ENCODE measurements at regions not wholly inside any gene's neighbourhood (a gene's known extent, or its start where the extent isn't known, plus 50 kb on each side); places are given as distances from the start of the nearest gene placed in this dataset.

DNA sequence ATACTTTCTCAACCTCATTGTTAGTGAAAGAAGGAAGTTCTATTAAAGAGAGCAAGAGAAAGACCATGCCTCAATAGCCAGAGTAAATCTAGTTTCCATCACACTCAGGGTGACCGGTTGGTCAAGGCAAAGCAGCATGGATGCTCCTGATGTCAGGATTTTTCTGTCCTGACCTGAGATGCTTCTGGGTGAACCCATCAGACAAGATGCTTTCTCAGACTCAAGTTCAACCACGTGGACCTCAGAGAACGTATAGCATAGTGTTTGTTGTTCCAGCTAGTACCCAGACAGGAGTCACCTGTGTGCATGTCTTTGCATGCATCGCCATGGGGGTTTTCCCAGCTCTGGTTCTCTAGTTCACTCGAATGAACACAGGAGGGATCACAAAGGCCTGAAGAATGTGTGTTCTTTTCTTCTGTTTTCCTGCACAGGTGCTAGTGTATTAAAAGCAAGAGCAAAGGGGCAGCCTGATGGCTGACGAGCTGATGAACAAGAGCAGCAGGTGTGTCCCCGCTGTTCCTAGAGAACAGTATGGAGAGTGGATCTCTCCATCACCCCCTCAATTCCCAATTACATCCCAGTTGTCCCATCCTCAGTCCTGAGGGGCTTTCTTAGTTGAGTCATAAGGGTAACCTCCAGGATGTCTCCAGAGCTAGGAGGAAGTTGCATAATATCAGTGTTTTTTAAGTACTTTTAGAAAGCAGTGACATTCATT, 110.5 kb upstream of the ENPP6 start:
- TF ChIP-seq NR2C2 (IDR thresholded peaks at IDR 0.05; ENCODE audit: borderline replicate concordance, control insufficient read depth, insufficient read length, low read depth) (no peak), EGR1 (IDR thresholded peaks at IDR 0.05; ENCODE audit: borderline replicate concordance in 1 of 2, low read depth in 2 of 2, low read length in 2 of 2) (no peak), CTCF (IDR thresholded peaks at IDR 0.05 in 2 of 3, conservative IDR thresholded peaks at IDR 0.05 in 1 of 3; ENCODE audit: control insufficient read depth in 2 of 3, extremely low read depth in 1 of 3, insufficient read depth in 1 of 3, low read depth in 3 of 3, low read length in 3 of 3) (0 out of 6 replicates have a peak, but pooled peaks of 1 of the 3 experiments have one; percentile 9), CHD1 (IDR thresholded peaks at IDR 0.05; ENCODE audit: low read depth, low read length) (no peak), CBFB (IDR thresholded peaks at IDR 0.05; ENCODE audit: low read depth) (0 out of 2 replicates have a peak, but pooled peaks have one; percentile 19)
